ENCODE measurements at regions not wholly inside any gene's neighbourhood (a gene's known extent, or its start where the extent isn't known, plus 50 kb on each side); places are given as distances from the start of the nearest gene placed in this dataset.
"Not testable (repeated sequence)": the region's sequence is repeated elsewhere in the genome, so short reads cannot be mapped to it uniquely, and the experiment has no call there.

DNA sequence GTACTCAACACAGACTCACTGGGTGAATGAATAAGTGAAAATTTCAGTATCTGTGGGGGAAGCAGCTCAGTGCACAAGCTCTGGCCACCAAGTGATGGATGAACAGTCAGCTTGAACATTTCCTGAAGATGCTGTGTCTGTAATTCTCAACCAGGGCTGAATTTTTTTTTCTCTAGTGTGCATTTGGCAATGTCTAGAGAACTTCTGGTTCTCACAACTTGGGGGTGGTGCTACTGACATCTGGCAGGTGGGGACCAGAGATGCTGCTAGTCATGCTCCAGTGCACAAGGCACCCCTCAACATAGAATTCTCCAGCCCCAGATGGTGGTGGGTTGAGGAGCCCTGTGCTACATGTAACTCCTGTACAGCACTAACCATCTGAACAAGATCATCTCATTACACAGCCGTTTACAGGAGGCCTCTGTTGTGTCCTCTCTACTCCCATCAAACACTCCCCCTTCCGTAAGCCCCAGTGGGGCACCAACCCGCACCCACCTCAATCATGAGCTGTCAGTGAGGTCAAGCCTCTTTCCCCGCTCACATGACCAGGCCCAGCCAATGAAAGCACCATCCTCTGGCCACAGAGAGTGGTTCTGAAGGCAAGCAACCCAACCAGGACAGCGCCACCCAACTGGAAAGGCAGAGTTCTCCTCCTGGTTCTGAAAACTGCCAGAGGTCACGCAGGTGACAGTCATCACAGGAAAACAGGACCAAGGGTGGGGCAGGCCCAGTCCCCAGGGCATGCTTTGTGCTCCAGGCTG is 103.9 kb upstream of the PMEPA1 start:
- no peak for DNase-seq

DNA sequence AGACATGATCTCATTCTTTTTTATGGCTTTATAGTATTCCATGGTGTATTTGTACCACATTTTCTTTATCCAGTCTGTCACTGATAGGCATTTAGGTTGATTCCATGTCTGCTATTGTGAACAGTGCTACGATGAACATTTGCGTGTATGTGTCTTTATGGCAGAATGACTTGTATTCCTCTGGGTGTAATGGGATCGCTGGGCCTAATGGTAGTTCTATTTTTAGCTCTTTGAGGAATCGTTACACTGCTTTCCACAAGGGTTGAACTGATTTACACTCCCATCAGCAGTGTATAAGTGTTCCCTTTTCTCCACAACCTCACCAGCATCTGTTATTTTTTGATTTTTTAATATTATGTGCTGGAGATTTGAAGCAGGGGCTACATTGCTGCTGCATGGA is 102.8 kb upstream of the PMEPA1 start:
- DNase-seq = not testable (repeated sequence)

DNA sequence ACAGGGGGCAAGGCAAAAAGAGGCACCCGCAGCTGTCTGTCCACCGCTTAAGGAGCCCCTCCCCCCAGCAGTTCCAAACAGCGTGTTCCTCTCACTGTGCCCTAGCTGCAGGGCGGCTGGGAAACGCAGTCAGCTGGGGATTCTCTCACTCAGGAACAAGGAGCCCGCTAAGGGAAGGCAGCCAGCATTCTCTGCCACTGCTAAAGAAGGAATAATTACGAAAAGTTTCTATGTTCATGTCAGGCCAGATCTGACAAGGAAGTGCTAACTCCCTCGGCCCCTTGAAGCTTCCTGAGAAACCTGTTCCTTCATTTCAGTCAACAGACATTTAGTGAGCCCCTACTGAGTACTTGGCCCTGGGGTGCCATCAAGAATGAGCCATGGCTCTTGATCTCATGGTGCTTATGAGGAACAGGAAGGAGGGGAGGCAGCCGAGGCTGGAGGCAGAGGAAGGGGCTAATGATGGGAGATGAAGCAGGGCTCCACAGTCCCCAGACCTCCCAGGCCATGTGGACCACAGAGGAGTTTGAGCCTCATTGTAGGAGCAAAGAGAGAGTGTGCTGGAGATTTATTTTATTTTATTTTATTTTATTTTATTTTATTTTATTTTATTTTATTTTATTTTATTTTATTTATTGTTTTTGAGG is 101.7 kb upstream of the PMEPA1 start:
- DNase-seq = no peak

GRCh38 chr20:57810511-57811373 is 100.9 kb upstream of the PMEPA1 start:
- DNase-seq = no peak

- no peak for DNase-seq
These were observed 99.9 kb upstream of the PMEPA1 start for GRCh38 chr20:57809661-57810172.

DNA sequence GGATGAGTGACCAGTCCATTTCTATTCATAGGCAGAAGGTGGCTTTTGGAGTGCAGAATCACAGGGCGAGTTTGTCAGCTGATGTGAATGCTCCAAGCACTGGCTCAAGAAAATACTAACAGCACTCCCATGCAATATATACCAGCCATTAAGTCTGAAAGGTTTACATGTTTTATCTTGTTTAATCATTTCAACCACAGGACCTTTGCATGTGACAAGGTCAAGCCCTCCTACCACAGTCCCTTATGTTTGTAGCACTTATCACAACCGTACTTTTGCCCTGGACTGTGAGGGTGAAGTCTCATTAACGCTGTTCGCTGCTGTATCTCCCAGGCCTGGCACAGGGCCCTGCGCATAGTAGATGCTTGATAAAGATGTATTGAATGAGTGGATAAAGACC is 99.3 kb upstream of the PMEPA1 start:
- DNase-seq = no peak

- DNase-seq = no peak
These were observed 98.7 kb upstream of the PMEPA1 start for GRCh38 chr20:57808264-57809070.

DNA sequence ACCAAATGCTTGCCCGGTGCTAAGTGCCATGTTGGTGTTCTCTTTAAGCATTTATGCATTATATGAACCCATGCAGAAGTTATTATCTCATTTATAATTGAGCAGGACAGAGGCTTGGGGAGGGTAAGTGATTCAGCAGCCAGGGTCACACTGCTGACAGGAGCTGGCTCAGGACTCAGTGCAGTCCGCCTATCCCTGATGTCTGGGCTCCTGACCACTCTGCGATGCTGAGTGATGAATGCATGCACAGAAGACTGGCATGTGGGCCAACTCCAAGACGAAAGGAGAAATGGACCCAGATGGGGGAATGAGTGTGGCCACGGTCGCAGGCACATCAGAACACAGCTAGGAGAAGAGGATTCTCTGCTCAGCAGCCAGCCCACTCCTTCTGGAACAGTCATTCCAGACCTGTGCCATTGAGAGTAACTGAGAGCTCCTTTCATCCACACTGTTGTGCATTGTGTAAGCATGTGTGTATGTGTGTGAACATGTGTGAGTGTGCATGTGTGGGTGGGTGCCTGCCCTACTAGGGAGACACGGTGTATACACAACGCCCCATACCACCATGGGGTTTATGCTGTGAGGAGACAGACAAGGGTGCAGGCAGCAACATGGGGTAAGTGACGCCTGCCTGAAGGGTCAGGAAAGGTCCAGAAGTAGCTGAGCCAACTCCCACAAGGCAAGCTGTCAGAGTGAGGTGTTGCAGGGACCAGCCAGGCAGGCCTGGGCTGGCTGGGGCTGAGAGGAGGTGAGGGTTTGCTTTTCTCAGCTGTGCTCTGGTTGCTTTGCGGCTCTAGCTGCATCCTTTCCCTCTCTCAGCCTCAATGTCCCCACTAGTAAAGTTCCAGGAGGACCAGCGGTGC is 97.8 kb upstream of the PMEPA1 start:
- DNase-seq = no peak

- no peak for DNase-seq
These were observed 97.2 kb upstream of the PMEPA1 start for GRCh38 chr20:57806975-57807374.

DNA sequence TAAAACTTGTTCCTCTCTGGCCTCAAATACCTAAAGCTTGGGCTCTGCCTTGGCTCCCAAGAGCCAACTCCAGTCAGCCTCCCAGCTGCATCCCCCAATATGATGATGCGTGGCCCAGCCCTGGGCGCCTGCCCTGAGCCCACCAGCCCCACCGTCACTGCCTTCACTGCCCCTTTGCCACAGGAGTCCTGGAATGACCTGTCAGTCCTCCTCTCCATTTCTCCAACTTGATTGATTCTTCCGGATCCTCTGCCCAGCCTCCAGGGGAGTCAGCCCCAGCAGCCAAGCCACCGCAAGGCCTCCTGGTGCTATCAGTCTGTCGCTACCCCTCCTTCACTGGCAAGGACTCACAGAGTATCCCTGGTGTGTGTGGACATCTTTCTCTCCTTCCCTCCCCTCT is 96.7 kb upstream of the PMEPA1 start:
- DNase-seq = no peak

DNA sequence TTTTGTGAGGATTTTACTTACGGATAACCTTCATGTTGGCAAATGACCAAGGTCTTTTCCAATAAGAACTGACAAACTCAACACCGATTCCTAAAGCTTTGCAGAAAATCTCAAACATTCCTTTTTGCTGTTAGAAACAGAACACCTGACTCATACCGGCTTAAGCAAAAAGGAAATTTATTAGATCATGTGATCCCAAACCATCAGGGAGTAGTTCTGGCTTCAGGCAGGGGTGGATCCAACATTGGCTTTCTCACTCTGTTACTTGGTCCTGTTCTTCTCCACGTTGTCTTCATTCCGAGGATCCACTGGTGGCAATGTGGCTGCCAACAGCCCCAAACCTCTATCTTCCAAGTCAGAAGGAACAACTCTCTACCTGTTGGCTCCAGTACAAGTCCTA is 95.9 kb upstream of the PMEPA1 start:
- no peak for DNase-seq

GRCh38 chr20:57804470-57805250 is 94.8 kb upstream of the PMEPA1 start:
- no peak for DNase-seq

- DNase-seq = no peak
These were observed 93.7 kb upstream of the PMEPA1 start for GRCh38 chr20:57803508-57804005.

GRCh38 chr20:57802765-57803507 is 93.1 kb upstream of the PMEPA1 start:
- DNase-seq = no peak

- DNase-seq = no peak
These were observed 91.8 kb upstream of the PMEPA1 start for GRCh38 chr20:57801581-57801980.

DNA sequence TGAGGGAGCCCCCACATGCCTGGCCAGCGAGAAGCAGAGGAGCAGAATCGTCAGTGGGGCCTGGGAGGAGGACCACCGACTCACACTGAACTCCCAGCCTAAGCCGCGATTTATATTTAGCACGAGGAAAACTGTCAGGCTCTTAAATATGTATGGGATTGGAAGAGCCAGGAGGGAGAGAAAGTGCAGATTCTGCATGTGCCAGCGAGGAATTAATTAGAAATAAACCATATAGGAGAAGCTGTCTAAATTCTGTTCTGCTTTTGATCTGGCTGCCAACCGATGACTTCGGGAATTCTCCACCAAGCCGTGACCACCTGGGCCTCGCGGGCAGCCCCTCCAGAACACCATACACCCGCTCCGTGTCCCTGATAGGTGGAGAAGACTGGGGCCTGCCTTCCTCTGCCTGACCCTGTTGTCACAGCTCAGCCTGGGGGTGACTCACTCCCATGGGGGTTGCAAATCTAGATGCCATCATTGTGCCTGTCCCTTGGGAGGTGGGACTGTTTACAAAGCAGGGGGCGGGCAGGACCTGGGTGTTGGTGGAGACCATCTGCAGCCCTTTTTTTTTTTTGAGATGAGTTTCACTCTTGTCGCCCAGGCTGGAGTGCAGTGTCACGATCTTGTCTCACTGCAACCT is 91.1 kb upstream of the PMEPA1 start:
- no peak for DNase-seq

DNA sequence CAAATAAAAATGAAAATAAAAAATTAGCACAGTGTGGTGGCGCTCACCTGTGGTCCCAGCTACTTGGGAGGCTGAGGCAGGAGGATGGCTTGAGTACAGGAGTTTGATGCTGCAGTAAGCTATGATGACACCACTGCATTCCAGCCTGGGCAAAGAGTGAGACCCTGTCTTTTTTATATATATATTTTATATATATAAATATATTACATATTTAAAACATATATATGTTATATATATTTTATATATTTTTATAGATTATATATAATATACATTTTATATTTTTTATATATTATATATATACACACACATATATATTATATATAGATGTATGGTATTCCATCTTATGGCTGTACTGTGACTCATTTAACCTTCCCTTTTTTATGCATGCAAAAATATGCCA is 87.6 kb upstream of the PMEPA1 start:
- DNase-seq = no peak

- DNase-seq = no peak
These were observed 86.3 kb upstream of the PMEPA1 start for GRCh38 chr20:57795977-57796560.

DNA sequence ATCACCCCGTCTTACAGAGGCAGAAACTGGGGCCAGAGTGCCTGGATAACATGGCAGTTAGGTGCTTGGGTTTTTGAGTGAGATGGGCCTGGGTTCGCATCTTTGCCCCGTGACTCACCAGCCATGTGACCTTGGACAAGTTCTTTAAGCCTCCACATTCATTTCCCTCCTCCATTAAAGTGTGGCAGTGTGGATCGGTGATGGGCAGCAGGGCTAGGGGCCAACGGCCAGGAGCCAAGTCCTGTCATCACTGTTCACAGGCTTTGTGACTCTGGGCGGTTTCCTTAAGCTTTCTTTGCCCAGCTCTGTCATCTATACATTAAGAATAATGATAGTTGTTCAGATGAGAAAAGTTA is 85.5 kb upstream of the PMEPA1 start:
- DNase-seq = no peak
